K562 (cell line): ENCODE measurements at regions not wholly inside any gene's neighbourhood (a gene's known extent, or its start where the extent isn't known, plus 50 kb on each side); places are given as distances from the start of the nearest gene placed in this dataset.

Experiments
- ATF1 ChIP-seq, 2 experiments: fragments of 450-650 bp in 1 of 2; IDR thresholded peaks; 2 replicates each; pipeline ENCODE4 v1.6.1; 2016; ENCODE audit warnings: missing compliant biosample characterization in 1 of 2, missing genetic modification characterization in 1 of 2
- BMI1 ChIP-seq: fragments of 150-350 bp; IDR thresholded peaks from 2 replicates; pipeline ENCODE4 v1.6.1; 2014; ENCODE audit warnings: low read length
- CREBBP ChIP-seq: IDR thresholded peaks from one replicate; pipeline ENCODE4 v1.6.1; 2012; ENCODE audit warnings: low read depth, mild to moderate bottlenecking, control low read depth, inconsistent platforms, low read length
- DNMT1 ChIP-seq: fragments of 450-650 bp; IDR thresholded peaks from 2 replicates; pipeline ENCODE4 v1.6.1; 2016; ENCODE audit warnings: antibody characterized with exemption, mild to moderate bottlenecking
- E2F4 ChIP-seq: sonication (generic); formaldehyde crosslinking; IDR thresholded peaks from 2 replicates; pipeline ENCODE4 v1.8.0; 2022; ENCODE audit warnings: mild to moderate bottlenecking, low read depth, missing genetic modification reagents
- ESRRA ChIP-seq: fragments of 450-650 bp; IDR thresholded peaks from 2 replicates; pipeline ENCODE4 v1.6.1; 2014; ENCODE audit warnings: low read depth, mild to moderate bottlenecking, moderate library complexity, borderline replicate concordance
- FOXA1 ChIP-seq: fragments of 450-650 bp; IDR thresholded peaks from 2 replicates; pipeline ENCODE4 v1.6.1; 2016; ENCODE audit warnings: mild to moderate bottlenecking, borderline replicate concordance
- FOXJ2 ChIP-seq: fragments of 200-800 bp; sonication (Bioruptor generic); IDR thresholded peaks from 2 replicates; pipeline ENCODE4 v1.6.1; 2016; ENCODE audit warnings: missing genetic modification characterization, missing compliant biosample characterization
- HCFC1 ChIP-seq: IDR thresholded peaks from 2 replicates; pipeline ENCODE4 v1.6.1; 2012; ENCODE audit warnings: low read depth, low read length, improper control_type of control experiment
- ID3 ChIP-seq, 2 experiments: fragments of 250-450 bp in 1 of 2; fragments of 450-650 bp in 1 of 2; sonication (Bioruptor Pico) in 1 of 2; IDR thresholded peaks; 2 replicates each; pipeline versions ENCODE4 v1.6.1 to v1.8.0; 2016 to 2021; ENCODE audit warnings: mild to moderate bottlenecking in 2 of 2, moderate library complexity in 2 of 2, missing compliant biosample characterization in 1 of 2, missing genetic modification characterization in 1 of 2
- MEIS2 ChIP-seq: fragments of 450-650 bp; IDR thresholded peaks from 2 replicates; pipeline ENCODE4 v1.6.1; 2014; ENCODE audit warnings: mild to moderate bottlenecking; ENCODE audit not compliant: partially characterized antibody
- NR1H2 ChIP-seq: sonication (generic); formaldehyde crosslinking; IDR thresholded peaks from 2 replicates; pipeline ENCODE4 v1.4.0; 2020; ENCODE audit warnings: mild to moderate bottlenecking, missing genetic modification reagents
- NR2C2 ChIP-seq, 2 experiments: fragments of 200-800 bp in 1 of 2; sonication (Bioruptor generic) in 1 of 2; sonication (generic) in 1 of 2; formaldehyde crosslinking in 1 of 2; IDR thresholded peaks; 2 replicates each; pipeline versions ENCODE4 v1.6.1 to v1.8.0; 2016 to 2022; ENCODE audit warnings: mild to moderate bottlenecking in 1 of 2, missing compliant biosample characterization in 1 of 2, missing genetic modification characterization in 1 of 2, missing genetic modification reagents in 1 of 2
- PBX2 ChIP-seq, 2 experiments: IDR thresholded peaks in 1 of 2; conservative IDR thresholded peaks in 1 of 2; 2 replicates each; pipeline ENCODE4 v1.6.1; 2016; ENCODE audit warnings: low read depth in 2 of 2, mild to moderate bottlenecking in 1 of 2, missing compliant biosample characterization in 1 of 2, missing genetic modification characterization in 1 of 2, moderate library complexity in 1 of 2
- PCBP1 ChIP-seq: fragments of 200-400 bp; formaldehyde crosslinking; IDR thresholded peaks from 2 replicates; pipeline ENCODE4 v1.6.1; 2018; ENCODE audit warnings: mild to moderate bottlenecking, low read depth, low read length; ENCODE audit not compliant: poor library complexity, severe bottlenecking
- POLR2AphosphoS5 ChIP-seq: IDR thresholded peaks from 2 replicates; pipeline ENCODE4 v1.6.1; 2011; ENCODE audit warnings: mild to moderate bottlenecking, low read depth, low read length, moderate library complexity; ENCODE audit not compliant: control insufficient read depth, insufficient read depth
- RNF2 ChIP-seq: sonication (generic); IDR thresholded peaks from 2 replicates; pipeline ENCODE4 v1.6.1; 2016
- SMARCC2 ChIP-seq: fragments of 450-650 bp; IDR thresholded peaks from 2 replicates; pipeline ENCODE4 v1.6.1; 2017; ENCODE audit warnings: antibody characterized with exemption, moderate library complexity, mild to moderate bottlenecking, low read depth
- SREBF2 ChIP-seq: sonication (generic); formaldehyde crosslinking; IDR thresholded peaks from 2 replicates; pipeline ENCODE4 v1.4.0; 2020; ENCODE audit warnings: mild to moderate bottlenecking, missing genetic modification reagents
- SRSF3 ChIP-seq: fragments of 200-400 bp; formaldehyde crosslinking; IDR thresholded peaks from 2 replicates; pipeline ENCODE4 v1.6.1; 2016; ENCODE audit warnings: mild to moderate bottlenecking, low read length, moderate library complexity; ENCODE audit not compliant: insufficient read depth
- ZNF277 ChIP-seq: fragments of 250-450 bp; sonication (Bioruptor Pico); IDR thresholded peaks from 2 replicates; pipeline ENCODE4 v1.8.0; 2022; ENCODE audit warnings: inconsistent platforms, mild to moderate bottlenecking, moderate library complexity, borderline replicate concordance

GRCh38 chr2:61707984-61708852 is 145.6 kb downstream of the FAM161A start (continued):
- no peak for TF ChIP-seq NR1H2 (CRISPR knock-in tag)
- TF ChIP-seq PBX2 (CRISPR knock-in tag; IDR thresholded peaks at IDR 0.05; ENCODE audit: low read depth), result no peak
- TF ChIP-seq PBX2 (tag; conservative IDR thresholded peaks at IDR 0.05; ENCODE audit: low read depth), result peak; percentile 77
- no peak for TF ChIP-seq SREBF2 (CRISPR knock-in tag)
- TF ChIP-seq FOXJ2 (tag), result peak; percentile 56; the same call in 1 of the 2 replicates
- no peak for TF ChIP-seq CREBBP
- TF ChIP-seq E2F4 (CRISPR knock-in tag), result no peak
- TF ChIP-seq SMARCC2, result no peak
- no peak for TF ChIP-seq DNMT1
- no peak for TF ChIP-seq ID3 (CRISPR knock-in tag; IDR thresholded peaks at IDR 0.05)
- no peak for TF ChIP-seq ID3 (tag; IDR thresholded peaks at IDR 0.05)
- TF ChIP-seq POLR2AphosphoS5, result no peak
- TF ChIP-seq SRSF3, result no peak
- TF ChIP-seq ZNF277, result no peak
- TF ChIP-seq FOXA1, result no peak
- TF ChIP-seq PCBP1, result no peak
- TF ChIP-seq BMI1, result no peak
- no peak for TF ChIP-seq HCFC1
- peak; percentile 84 for TF ChIP-seq ESRRA
- no peak for TF ChIP-seq NR2C2 (CRISPR knock-in tag; IDR thresholded peaks at IDR 0.05)
- TF ChIP-seq NR2C2 (tag; IDR thresholded peaks at IDR 0.05), result no peak
- TF ChIP-seq RNF2, result no peak
- TF ChIP-seq MEIS2, result peak; percentile 89
- TF ChIP-seq ATF1 (CRISPR knock-in tag; IDR thresholded peaks at IDR 0.05), result no peak
- TF ChIP-seq ATF1 (tag; IDR thresholded peaks at IDR 0.05), result no peak
